GM18861 (cell line): ENCODE measurements at regions not wholly inside any gene's neighbourhood (a gene's known extent, or its start where the extent isn't known, plus 50 kb on each side); places are given as distances from the start of the nearest gene placed in this dataset.
"Not testable (repeated sequence)": the region's sequence is repeated elsewhere in the genome, so short reads cannot be mapped to it uniquely, and the experiment has no call there.

Experiments used
- ATAC-seq: cut with Tn5 transposase; IDR thresholded peaks from one replicate; pipeline ENCODE4 v1.9.1; 2021; ENCODE audit not compliant: unreplicated experiment

GRCh38 chr5:91487420-91487819, 104.3 kb upstream of the ARRDC3 start:
- ATAC-seq = no peak

- ATAC-seq = no peak
These were observed 103.5 kb upstream of the ARRDC3 start for GRCh38 chr5:91486638-91487037.

- no peak for ATAC-seq
These were observed 101.5 kb upstream of the ARRDC3 start for GRCh38 chr5:91484662-91485061.

- ATAC-seq = not testable (repeated sequence)
These were observed 96.3 kb upstream of the ARRDC3 start for GRCh38 chr5:91479376-91479775.

GRCh38 chr5:91478096-91478495, 95.0 kb upstream of the ARRDC3 start:
- ATAC-seq = no peak

GRCh38 chr5:91477408-91477807, 94.3 kb upstream of the ARRDC3 start:
- ATAC-seq = no peak

GRCh38 chr5:91474201-91474600, 91.1 kb upstream of the ARRDC3 start:
- no peak for ATAC-seq

GRCh38 chr5:91472631-91473030, 89.5 kb upstream of the ARRDC3 start:
- no peak for ATAC-seq

- no peak for ATAC-seq
These were observed 86.5 kb upstream of the ARRDC3 start for GRCh38 chr5:91469517-91470165.

- ATAC-seq = no peak
These were observed 85.7 kb upstream of the ARRDC3 start for GRCh38 chr5:91468651-91469422.

GRCh38 chr5:91464886-91465646, 81.9 kb upstream of the ARRDC3 start:
- ATAC-seq = no peak

GRCh38 chr5:91457681-91458058, 74.6 kb upstream of the ARRDC3 start:
- no peak for ATAC-seq

- ATAC-seq = no peak
These were observed 74.0 kb upstream of the ARRDC3 start for GRCh38 chr5:91456928-91457680.

- no peak for ATAC-seq
These were observed 66.0 kb upstream of the ARRDC3 start for GRCh38 chr5:91449083-91449482.

- not testable (repeated sequence) for ATAC-seq
These were observed 65.0 kb upstream of the ARRDC3 start for GRCh38 chr5:91448079-91448478.

- not testable (repeated sequence) for ATAC-seq
These were observed 63.8 kb upstream of the ARRDC3 start for GRCh38 chr5:91446880-91447279.

GRCh38 chr5:91443761-91444467, 60.8 kb upstream of the ARRDC3 start:
- no peak for ATAC-seq

GRCh38 chr5:91443023-91443422, 59.9 kb upstream of the ARRDC3 start:
- ATAC-seq = no peak

GRCh38 chr5:91441082-91441481, 58.0 kb upstream of the ARRDC3 start:
- ATAC-seq = no peak

- ATAC-seq = no peak
These were observed 55.8 kb upstream of the ARRDC3 start for GRCh38 chr5:91438871-91439270.

GRCh38 chr5:91436241-91436640, 53.1 kb upstream of the ARRDC3 start:
- no peak for ATAC-seq
